OCI-LY7 (cell line): ENCODE measurements at regions not wholly inside any gene's neighbourhood (a gene's known extent, or its start where the extent isn't known, plus 50 kb on each side); places are given as distances from the start of the nearest gene placed in this dataset.

ENCODE experiments used
- CTCF ChIP-seq: fragments of 200-600 bp; sonication (generic); conservative IDR thresholded peaks from 2 replicates; pipeline ENCODE4 v1.5.1; 2014; ENCODE audit warnings: mild to moderate bottlenecking, antibody characterized with exemption, low read length, moderate library complexity, mixed read lengths
- EZH2phosphoT487 ChIP-seq: fragments of 200-600 bp; sonication (generic); IDR thresholded peaks from 2 replicates; pipeline ENCODE4 v1.6.1; 2018; ENCODE audit warnings: low read depth, borderline replicate concordance, mild to moderate bottlenecking, mixed run types, antibody characterized with exemption, low read length, moderate library complexity, mixed read lengths

- no peak for TF ChIP-seq CTCF
- no peak for TF ChIP-seq EZH2phosphoT487
Measured at GRCh38 chr10:131685576-131685975, 215.2 kb upstream of the PPP2R2D start.
